A549 (cell line): ENCODE measurements at regions not wholly inside any gene's neighbourhood (a gene's known extent, or its start where the extent isn't known, plus 50 kb on each side); places are given as distances from the start of the nearest gene placed in this dataset.

Experiments
- HEYL ChIP-seq: fragments of 250-450 bp; sonication (Bioruptor Pico); IDR thresholded peaks from 2 replicates; pipeline ENCODE4 v1.8.0; 2021; ENCODE audit warnings: mild to moderate bottlenecking, moderate library complexity
- USF2 ChIP-seq: fragments of 450-650 bp; IDR thresholded peaks from 2 replicates; pipeline ENCODE4 v1.6.1; 2014; ENCODE audit warnings: antibody characterized with exemption

DNA sequence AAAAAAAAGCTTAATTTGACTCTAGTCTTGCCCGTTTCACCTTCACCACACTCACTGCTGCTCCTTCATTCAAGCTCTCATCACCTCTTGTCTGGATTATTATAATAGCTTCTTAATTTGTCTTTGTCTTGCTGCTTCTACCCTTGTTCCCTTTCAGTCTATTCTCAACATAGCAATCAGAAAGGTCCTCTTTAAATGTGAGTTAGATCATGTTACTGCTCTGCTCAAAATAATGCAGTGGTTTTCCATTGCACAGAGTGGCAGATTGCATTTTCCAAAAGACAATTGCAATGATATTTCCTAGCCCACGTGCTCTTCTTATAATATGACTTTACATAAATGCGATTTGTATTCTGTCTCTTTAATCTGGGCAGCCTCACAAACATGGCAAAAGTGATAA lies 174.6 kb downstream of the ALDH1A2 start:
- no peak for TF ChIP-seq HEYL
- no peak for TF ChIP-seq USF2
